ENCODE measurements at regions not wholly inside any gene's neighbourhood (a gene's known extent, or its start where the extent isn't known, plus 50 kb on each side); places are given as distances from the start of the nearest gene placed in this dataset.

GRCh38 chr3:102665183-102665582 lies 230.4 kb downstream of the ZPLD1 start:
- TF ChIP-seq ELF4 (IDR thresholded peaks at IDR 0.05) (no peak), BHLHE40 (IDR thresholded peaks at IDR 0.05; ENCODE audit: borderline replicate concordance) (no peak), SP1 (IDR thresholded peaks at IDR 0.05) (no peak), SUZ12 (IDR thresholded peaks at IDR 0.05) (no peak), TARDBP (IDR thresholded peaks at IDR 0.05) (no peak), FOXK2 (IDR thresholded peaks at IDR 0.05) (no peak)

All from HEK293T (cell line).